HEK293T (cell line): ENCODE measurements at regions not wholly inside any gene's neighbourhood (a gene's known extent, or its start where the extent isn't known, plus 50 kb on each side); places are given as distances from the start of the nearest gene placed in this dataset.

Source experiments
- BHLHE40 ChIP-seq: fragments of 450-650 bp; IDR thresholded peaks from 2 replicates; pipeline ENCODE4 v1.6.1; 2016; ENCODE audit warnings: mild to moderate bottlenecking, moderate library complexity, borderline replicate concordance
- ELF4 ChIP-seq: fragments of 450-650 bp; IDR thresholded peaks from 2 replicates; pipeline ENCODE4 v1.6.1; 2017; ENCODE audit warnings: antibody characterized with exemption
- FOXA1 ChIP-seq: fragments of 450-650 bp; IDR thresholded peaks from 2 replicates; pipeline ENCODE4 v1.6.1; 2016; ENCODE audit warnings: mild to moderate bottlenecking
- FOXK2 ChIP-seq: fragments of 450-650 bp; IDR thresholded peaks from 2 replicates; pipeline ENCODE4 v1.6.1; 2016; ENCODE audit warnings: mild to moderate bottlenecking
- SP1 ChIP-seq: fragments of 450-650 bp; IDR thresholded peaks from 2 replicates; pipeline ENCODE4 v1.6.1; 2017
- ZNF384 ChIP-seq: fragments of 450-650 bp; IDR thresholded peaks from 2 replicates; pipeline ENCODE4 v1.6.1; 2016

DNA sequence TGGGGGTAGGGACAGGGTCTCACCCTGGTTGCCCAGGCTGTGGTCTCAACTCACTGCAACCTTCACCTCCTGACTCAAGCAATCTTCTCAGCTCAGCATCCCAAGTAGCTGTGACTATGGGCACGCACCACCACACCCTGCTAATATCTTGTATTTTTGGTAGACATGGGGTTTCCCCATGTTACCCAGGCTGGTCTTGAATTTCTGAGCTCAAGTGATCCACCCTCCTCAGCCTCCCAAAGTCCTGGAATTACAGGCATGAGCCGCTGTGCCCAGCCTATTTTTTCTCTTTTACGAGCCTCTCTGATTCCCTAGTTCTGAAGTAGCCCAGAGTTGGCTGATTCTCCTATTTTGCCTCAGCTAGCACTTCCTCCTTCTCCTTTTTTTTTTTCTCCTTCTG, 83.6 kb downstream of the ZNF280B start:
- no peak for TF ChIP-seq FOXA1
- no peak for TF ChIP-seq SP1
- TF ChIP-seq ELF4: no peak
- no peak for TF ChIP-seq ZNF384
- no peak for TF ChIP-seq BHLHE40
- no peak for TF ChIP-seq FOXK2
